Activated CD4-positive, alpha-beta T cell treated with anti-CD3 and anti-CD28 coated beads, Interleukin-2, Interleukin-4, amounts not matched to agents 100 ng/mL and 50 ng/mL, durations not matched to agents 16 hours and 8 hours (primary cell): ENCODE measurements at regions not wholly inside any gene's neighbourhood (a gene's known extent, or its start where the extent isn't known, plus 50 kb on each side); places are given as distances from the start of the nearest gene placed in this dataset.
A peak's percentile ranks its signal among the peaks of the same experiment; 100 is the strongest.
"Not testable (repeated sequence)": the region's sequence is repeated elsewhere in the genome, so short reads cannot be mapped to it uniquely, and the experiment has no call there.

Source experiments
- DNase-seq: peaks from one replicate; pipeline ENCODE4 v3.0.0-alpha.2; 2020; ENCODE audit warnings: low spot score

- no peak for DNase-seq
Observed at GRCh38 chr2:58429014-58429875, 188.1 kb upstream of the FANCL start.

DNA sequence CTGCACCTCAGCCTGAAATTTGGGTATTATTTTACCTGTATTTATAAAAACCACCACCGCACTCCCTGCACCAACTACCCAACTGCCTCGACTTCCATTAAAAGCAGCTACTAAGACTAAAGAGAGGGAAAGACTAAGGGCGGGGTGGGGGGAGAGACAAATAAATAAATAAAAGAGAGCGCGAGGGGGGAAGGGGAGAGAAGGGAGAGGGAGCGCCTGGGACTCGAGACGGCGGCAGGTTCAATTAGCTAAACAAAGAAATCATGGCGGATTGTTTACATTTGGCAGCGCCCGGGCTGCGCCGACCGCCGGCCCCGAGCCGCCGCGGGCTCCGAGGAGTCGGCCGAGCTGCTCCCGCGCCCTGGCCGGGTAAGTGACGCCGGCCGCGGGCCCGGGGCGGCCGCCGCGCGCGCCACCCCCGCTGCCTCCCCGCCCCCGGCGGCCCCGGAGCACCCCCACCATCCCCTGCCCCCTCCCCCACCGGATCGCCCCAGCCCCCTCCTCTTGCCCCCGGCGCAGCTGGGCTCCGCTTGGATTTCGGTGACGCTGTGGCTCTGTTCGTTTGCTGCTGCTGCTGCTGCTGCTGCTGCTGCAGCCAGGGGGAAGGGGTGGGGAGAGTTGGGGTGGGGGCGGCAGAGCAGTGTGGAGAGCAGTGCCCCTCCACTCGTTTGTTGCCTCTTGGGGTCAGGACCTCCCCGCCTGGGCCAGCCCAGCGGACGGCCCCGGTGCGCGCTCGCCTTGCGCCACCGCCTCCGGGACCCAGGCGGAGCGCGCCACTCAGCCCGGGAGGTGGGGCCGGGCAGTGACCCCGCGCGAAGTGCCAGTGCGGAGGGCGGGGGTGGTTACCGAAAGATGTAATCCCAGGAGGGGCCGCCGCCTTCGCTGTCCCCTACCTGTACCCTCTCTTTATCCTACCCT is 187.2 kb upstream of the FANCL start:
- no peak for DNase-seq

GRCh38 chr2:58427572-58428095 is 186.5 kb upstream of the FANCL start:
- DNase-seq, result no peak

DNA sequence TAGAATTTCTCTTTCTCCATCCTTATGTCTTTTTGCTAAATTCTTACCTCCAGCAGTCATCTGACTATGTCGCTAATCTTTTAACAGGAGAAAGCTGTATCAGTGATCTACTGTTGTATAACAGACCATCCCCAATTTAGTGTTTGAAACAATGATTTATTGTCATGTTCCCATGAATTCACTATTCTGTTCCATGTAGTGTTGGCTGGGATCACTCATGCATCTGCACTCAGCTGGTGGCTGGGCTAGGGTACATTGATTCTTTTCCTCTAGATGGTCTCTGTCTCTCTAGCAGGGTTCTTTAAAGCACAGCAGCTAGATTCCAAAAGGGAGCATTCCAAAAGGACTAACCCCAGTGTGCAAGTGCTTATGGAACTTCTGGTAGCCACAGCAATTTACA is 184.2 kb upstream of the FANCL start:
- no peak for DNase-seq

GRCh38 chr2:58419983-58420382 is 178.9 kb upstream of the FANCL start:
- DNase-seq, result no peak

DNA sequence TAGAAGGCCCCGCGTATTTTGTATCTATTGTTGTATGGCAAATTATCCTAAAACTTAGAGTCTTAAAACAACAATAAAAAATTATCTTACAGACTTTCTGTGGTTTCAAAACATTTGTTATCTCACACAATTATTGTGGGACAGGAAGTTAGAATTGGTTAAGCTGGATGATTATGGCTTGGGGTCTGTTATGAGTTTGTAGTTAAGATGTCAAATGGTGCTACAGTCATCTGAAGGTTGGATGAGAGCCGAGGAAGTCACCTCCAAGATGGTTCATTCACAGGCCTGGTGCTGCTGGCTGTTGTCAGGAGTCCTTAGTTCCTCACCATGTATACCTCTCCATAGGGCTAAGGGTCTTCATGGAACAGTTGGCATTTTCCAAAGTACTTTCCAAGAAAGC is 175.6 kb upstream of the FANCL start:
- no peak for DNase-seq

DNA sequence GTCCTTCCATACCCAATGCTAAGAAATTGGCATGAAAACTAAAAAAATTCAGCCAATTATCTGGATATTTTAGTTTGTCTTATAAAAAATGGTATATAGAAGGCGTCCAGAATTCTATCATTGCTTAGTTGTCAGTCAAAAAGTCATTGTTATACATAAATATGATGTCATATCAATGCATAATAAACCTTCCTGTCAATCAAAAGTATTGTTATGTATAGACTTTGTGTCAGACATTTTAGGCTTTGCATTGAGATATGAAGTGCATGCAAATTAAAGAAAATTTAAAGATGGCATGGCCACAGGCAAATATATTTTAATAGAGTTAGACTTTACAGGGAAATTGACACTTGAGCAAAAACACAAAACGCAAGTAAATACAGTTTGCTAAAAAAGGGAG is 173.4 kb upstream of the FANCL start:
- no peak for DNase-seq

- no peak for DNase-seq
Observed at GRCh38 chr2:58410549-58410948, 169.4 kb upstream of the FANCL start.

GRCh38 chr2:58407487-58407886 is 166.4 kb upstream of the FANCL start:
- no peak for DNase-seq

DNA sequence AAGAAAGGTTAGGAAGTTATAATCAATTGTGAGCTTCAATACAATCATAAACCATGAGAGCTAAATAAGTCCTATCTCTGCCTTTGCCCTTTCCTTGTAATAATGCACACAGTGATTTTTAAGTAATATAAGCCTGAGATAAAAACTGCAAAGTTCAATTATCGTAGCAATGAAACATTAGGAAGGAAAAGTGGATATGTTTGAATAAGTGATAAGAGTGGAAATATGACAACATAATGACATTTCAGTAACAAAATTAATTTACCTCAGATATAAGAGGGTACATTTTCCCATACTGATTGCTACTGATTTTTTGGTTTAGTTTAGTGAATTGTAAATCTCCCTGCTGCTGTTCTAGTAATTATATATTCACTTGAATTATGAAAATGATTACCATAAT is 164.2 kb upstream of the FANCL start:
- no peak for DNase-seq

- no peak for DNase-seq
Observed at GRCh38 chr2:58401936-58402335, 160.8 kb upstream of the FANCL start.

DNA sequence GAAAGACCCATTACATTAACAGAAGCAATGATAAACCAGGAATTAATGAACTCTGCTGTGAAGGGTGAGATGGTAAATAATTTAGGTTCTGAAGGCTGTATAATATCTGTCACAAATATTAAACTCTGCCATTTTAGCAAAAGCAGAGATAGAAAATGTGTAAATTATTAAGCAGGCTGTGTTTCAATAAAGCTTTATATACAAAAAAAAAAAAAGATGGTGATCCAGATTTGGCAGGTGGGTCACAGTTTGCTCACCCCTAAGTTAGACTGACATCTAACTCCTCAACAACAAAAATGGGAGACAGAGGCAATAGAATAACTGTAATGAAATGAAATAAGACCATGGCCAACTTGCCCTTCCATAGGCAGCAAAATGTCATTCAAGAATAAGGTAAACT is 157.3 kb upstream of the FANCL start:
- no peak for DNase-seq

GRCh38 chr2:58387701-58388100 is 146.6 kb upstream of the FANCL start:
- no peak for DNase-seq

DNA sequence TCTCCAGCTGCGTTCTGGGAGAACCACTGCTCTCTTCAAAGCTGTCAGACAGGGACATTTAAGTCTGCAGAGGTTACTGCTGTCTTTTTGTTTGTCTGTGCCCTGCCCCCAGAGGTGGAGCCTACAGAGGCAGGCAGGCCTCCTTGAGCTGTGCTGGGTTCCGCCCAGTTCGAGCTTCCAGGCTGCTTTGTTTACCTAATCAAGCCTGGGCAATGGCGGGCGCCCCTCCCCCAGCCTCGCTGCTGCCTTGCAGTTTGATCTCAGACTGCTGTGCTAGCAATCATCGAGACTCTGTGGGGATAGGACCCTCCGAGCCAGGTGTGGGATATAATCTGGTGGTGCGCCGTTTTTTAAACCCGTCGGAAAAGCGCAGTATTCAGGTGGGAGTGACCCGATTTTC is 145.8 kb upstream of the FANCL start:
- not testable (repeated sequence) for DNase-seq

DNA sequence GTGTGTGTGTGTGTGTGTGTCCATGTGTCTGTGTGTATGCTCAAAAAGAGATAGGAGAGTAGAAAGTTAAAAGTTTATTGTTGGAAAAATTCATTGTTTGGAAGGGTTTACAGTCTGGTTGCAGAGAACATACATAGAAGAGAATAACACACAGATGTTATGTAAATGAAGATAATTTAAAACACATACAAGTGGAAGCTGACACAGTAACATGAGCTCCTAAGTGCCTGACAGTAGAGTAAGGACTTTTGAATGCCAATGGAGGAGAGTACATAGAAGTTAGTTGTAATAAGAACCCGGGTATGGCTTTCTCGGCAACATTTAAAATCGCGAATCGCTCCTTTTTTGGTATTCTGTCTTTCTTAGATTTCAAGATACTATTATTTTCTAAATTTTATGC is 137.0 kb upstream of the FANCL start:
- no peak for DNase-seq

- DNase-seq, result no peak
Observed at GRCh38 chr2:58377181-58377580, 136.1 kb upstream of the FANCL start.

- peak; percentile 41 for DNase-seq
Observed at GRCh38 chr2:58376592-58376991, 135.5 kb upstream of the FANCL start.

GRCh38 chr2:58369594-58369993 is 128.5 kb upstream of the FANCL start:
- no peak for DNase-seq

GRCh38 chr2:58364098-58364497 is 123.0 kb upstream of the FANCL start:
- no peak for DNase-seq

GRCh38 chr2:58358026-58358425 is 116.9 kb upstream of the FANCL start:
- DNase-seq, result no peak

DNA sequence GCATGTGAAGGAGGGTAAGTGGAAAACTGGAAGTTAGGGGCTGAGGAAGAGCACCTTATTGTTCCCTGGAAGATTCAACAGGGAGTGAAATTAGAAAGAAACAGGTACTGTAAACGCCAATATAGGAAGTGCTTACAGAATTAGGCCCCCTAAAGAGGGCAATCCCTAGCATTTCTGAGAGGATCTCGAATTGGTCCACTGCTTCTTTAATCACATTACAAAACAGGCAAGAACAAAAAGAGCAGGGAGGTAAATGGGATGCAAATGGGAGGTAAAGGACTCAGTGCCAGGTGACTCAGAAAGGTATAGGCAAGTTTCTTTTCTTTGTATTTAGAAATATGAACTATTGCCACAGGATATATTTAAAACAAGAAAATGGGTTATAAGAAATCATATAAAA is 116.4 kb upstream of the FANCL start:
- no peak for DNase-seq

DNA sequence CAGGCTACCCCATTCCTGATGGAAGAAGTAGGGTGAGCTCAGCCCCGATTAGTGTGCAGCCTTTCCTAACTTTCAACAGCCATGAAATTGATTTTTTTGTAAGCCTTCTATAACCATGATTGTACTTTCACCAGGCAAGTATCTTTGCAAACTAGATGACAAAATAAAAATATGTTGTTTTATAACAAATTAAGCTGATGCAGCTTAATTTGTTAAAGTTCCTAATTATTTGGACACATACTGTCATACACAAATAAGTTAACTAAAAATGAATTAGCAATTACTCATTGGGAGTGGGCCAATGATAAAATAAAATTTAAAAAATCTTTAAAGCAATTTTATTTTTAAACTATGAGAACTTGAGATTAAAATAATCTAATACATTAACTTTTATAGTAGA is 113.1 kb upstream of the FANCL start:
- no peak for DNase-seq

GRCh38 chr2:58350484-58350883 is 109.4 kb upstream of the FANCL start:
- DNase-seq, result peak; percentile 67
